ENCODE measurements at regions not wholly inside any gene's neighbourhood (a gene's known extent, or its start where the extent isn't known, plus 50 kb on each side); places are given as distances from the start of the nearest gene placed in this dataset.

DNA sequence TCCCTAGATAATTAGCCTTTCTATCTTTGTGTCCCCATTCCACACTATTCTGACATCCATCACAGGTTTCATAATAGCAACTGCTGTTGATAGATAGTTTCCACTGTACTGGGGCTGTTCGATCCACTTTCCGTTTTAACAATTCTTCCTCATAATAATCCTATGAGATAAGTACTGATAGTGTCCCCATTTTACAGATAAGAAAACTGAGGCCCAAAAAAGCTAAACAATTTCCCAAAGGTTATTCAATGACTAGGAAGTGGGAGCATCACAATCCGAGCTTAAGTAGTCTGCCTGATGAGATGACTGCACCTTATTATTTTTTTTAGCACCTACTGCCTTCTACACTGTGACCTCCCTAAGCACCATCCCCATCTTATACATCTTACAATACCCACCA lies 569.2 kb downstream of the STK39 start:
- no peaks in the 10 kb centered on the region for H3K27me3 ChIP-seq (ENCODE audit: insufficient read depth)
- no peaks in the 10 kb centered on the region for H3K9me2 ChIP-seq
- no peaks in the 10 kb centered on the region for H3K9me3 ChIP-seq
- ChIA-PET CTCF (no interaction called here), POLR2A (no interaction called here)
- DNase-seq = no peak
- TF ChIP-seq EZH2phosphoT487 (IDR thresholded peaks at IDR 0.05; ENCODE audit: borderline replicate concordance, low read depth) = no peak
- TF ChIP-seq, protein P1, sequence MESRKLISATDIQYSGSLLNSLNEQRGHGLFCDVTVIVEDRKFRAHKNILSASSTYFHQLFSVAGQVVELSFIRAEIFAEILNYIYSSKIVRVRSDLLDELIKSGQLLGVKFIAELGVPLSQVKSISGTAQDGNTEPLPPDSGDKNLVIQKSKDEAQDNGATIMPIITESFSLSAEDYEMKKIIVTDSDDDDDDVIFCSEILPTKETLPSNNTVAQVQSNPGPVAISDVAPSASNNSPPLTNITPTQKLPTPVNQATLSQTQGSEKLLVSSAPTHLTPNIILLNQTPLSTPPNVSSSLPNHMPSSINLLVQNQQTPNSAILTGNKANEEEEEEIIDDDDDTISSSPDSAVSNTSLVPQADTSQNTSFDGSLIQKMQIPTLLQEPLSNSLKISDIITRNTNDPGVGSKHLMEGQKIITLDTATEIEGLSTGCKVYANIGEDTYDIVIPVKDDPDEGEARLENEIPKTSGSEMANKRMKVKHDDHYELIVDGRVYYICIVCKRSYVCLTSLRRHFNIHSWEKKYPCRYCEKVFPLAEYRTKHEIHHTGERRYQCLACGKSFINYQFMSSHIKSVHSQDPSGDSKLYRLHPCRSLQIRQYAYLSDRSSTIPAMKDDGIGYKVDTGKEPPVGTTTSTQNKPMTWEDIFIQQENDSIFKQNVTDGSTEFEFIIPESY (IDR thresholded peaks at IDR 0.05; ENCODE audit: borderline replicate concordance, low read depth) = no peak
- TF ChIP-seq CHD2 (IDR thresholded peaks at IDR 0.05; ENCODE audit: low read length, partially characterized antibody) = no peak
- no peak for TF ChIP-seq RAD21 (IDR thresholded peaks at IDR 0.05; ENCODE audit: low read length)
- TF ChIP-seq TEAD4 (IDR thresholded peaks at IDR 0.05; ENCODE audit: borderline replicate concordance, insufficient read depth) = no peak
- no peak for TF ChIP-seq FOSL2 (IDR thresholded peaks at IDR 0.05; ENCODE audit: borderline replicate concordance, low read depth)
- TF ChIP-seq RFX5 (IDR thresholded peaks at IDR 0.05; ENCODE audit: low read length) = no peak
- no peak for TF ChIP-seq MXI1 (IDR thresholded peaks at IDR 0.05; ENCODE audit: low read depth, low read length)
- no peaks in the 10 kb centered on the region for H3K36me3 ChIP-seq (replicated peaks in 1 of 2; ENCODE audit: control insufficient read depth in 1 of 2, insufficient read depth in 2 of 2, low read length in 1 of 2)
- no peaks in the 10 kb centered on the region for H3K79me2 ChIP-seq (ENCODE audit: insufficient read depth)
- 87% methylated on average over 3 of the region's 3 CpGs for whole genome bisulfite sequencing (ENCODE audit: low lambda C conversion rate)
- H3K4me1 ChIP-seq (ENCODE audit: control insufficient read depth in 1 of 2, insufficient read depth in 2 of 2, low read depth in 1 of 2, low read length in 1 of 2) = peaks cover 0 to 13% of the 10 kb centered on the region in 2 experiments; a peak in 2 of 4 replicates
- no peak overlapping the region for H2AFZ ChIP-seq (ENCODE audit: low read depth)
- no peak overlapping the region for H3K4me3 ChIP-seq (ENCODE audit: low read depth in 2 of 2, low read length in 1 of 2)
- H3K4me2 ChIP-seq = no peak overlapping the region
- H4K20me1 ChIP-seq (ENCODE audit: insufficient read depth) = no peaks in the 10 kb centered on the region
- no peak overlapping the region for H3K27ac ChIP-seq (ENCODE audit: low read depth in 2 of 2, low read length in 1 of 2)
- H3F3A ChIP-seq (replicated peaks; ENCODE audit: insufficient read depth) = no peaks in the 10 kb centered on the region
- no peak overlapping the region for H3K9ac ChIP-seq

DNA sequence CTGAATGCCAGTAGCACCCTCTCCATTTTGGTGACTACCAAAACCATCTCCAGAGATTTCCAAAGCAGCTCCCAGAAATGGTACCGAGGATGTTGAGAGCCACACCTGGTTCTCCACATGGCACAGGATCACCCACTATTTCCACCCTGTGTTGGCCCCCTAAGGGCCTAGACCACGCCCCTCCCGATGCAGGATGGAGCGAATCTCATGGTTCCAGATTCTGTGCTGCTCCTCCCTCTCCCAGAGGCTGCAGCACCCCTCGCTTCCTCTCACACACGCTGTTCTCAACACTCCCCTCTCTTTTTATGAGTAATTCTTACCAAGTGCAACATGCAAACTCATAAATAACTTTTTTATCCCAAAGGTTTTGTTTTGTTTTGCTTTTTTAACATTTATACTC lies 571.5 kb downstream of the STK39 start:
- DNase-seq = no peak
- CTCF ChIA-PET = interaction anchor here (1.0 kb wide), 1 partner anchor 15 kb away, joined by 3 read pairs; no protein-coding TSS in a partner anchor
- Histone ChIP-seq H3K9me2 (no peaks in the 10 kb centered on the region), H3K4me1 (ENCODE audit: control insufficient read depth in 1 of 2, insufficient read depth in 2 of 2, low read depth in 1 of 2, low read length in 1 of 2) (peaks cover 0 to 1% of the 10 kb centered on the region in 2 experiments; a peak in 2 of 4 replicates), H3K9ac (no peak overlapping the region), H3K27ac (ENCODE audit: low read depth in 2 of 2, low read length in 1 of 2) (no peak overlapping the region), H3F3A (replicated peaks; ENCODE audit: insufficient read depth) (no peaks in the 10 kb centered on the region), H3K36me3 (replicated peaks in 1 of 2; ENCODE audit: control insufficient read depth in 1 of 2, insufficient read depth in 2 of 2, low read length in 1 of 2) (no peaks in the 10 kb centered on the region), H2AFZ (ENCODE audit: low read depth) (no peak overlapping the region), H3K27me3 (ENCODE audit: insufficient read depth) (no peaks in the 10 kb centered on the region), H3K4me3 (ENCODE audit: low read depth in 2 of 2, low read length in 1 of 2) (no peak overlapping the region), H3K4me2 (no peak overlapping the region), H3K9me3 (peaks cover 5% of the 10 kb centered on the region; the same call in 1 of the 2 replicates), H4K20me1 (ENCODE audit: insufficient read depth) (no peaks in the 10 kb centered on the region), H3K79me2 (ENCODE audit: insufficient read depth) (no peaks in the 10 kb centered on the region)
- WGBS (ENCODE audit: low lambda C conversion rate) = 70% methylated on average over 6 of the region's 6 CpGs
- POLR2A ChIA-PET = no interaction called here
- no peak for TF ChIP-seq RAD21 (IDR thresholded peaks at IDR 0.05; ENCODE audit: low read length)
- TF ChIP-seq EP300 (IDR thresholded peaks at IDR 0.05; ENCODE audit: borderline replicate concordance in 1 of 2, low read depth in 1 of 2, low read length in 1 of 2) = no peak
- TF ChIP-seq CHD2 (IDR thresholded peaks at IDR 0.05; ENCODE audit: low read length, partially characterized antibody) = no peak
- TF ChIP-seq, protein P1 (IDR thresholded peaks at IDR 0.05; ENCODE audit: borderline replicate concordance, low read depth) = no peak
- TF ChIP-seq FOSL2 (IDR thresholded peaks at IDR 0.05; ENCODE audit: borderline replicate concordance, low read depth) = no peak
- TF ChIP-seq TCF12 (IDR thresholded peaks at IDR 0.05) = no peak
- TF ChIP-seq, protein P2, sequence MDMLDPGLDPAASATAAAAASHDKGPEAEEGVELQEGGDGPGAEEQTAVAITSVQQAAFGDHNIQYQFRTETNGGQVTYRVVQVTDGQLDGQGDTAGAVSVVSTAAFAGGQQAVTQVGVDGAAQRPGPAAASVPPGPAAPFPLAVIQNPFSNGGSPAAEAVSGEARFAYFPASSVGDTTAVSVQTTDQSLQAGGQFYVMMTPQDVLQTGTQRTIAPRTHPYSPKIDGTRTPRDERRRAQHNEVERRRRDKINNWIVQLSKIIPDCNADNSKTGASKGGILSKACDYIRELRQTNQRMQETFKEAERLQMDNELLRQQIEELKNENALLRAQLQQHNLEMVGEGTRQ (IDR thresholded peaks at IDR 0.05; ENCODE audit: borderline replicate concordance, low read depth, low read length) = no peak
- no peak for TF ChIP-seq YY1 (IDR thresholded peaks at IDR 0.05; ENCODE audit: low read depth)
- TF ChIP-seq NRF1 (IDR thresholded peaks at IDR 0.05; ENCODE audit: low read depth, low read length) = no peak
- TF ChIP-seq FOXM1 (IDR thresholded peaks at IDR 0.05; ENCODE audit: low read depth) = no peak
- no peak for TF ChIP-seq JUND (IDR thresholded peaks at IDR 0.05)
- TF ChIP-seq RFX5 (IDR thresholded peaks at IDR 0.05; ENCODE audit: low read length) = no peak
- no peak for TF ChIP-seq ELF1 (IDR thresholded peaks at IDR 0.05)
- TF ChIP-seq, protein P3, sequence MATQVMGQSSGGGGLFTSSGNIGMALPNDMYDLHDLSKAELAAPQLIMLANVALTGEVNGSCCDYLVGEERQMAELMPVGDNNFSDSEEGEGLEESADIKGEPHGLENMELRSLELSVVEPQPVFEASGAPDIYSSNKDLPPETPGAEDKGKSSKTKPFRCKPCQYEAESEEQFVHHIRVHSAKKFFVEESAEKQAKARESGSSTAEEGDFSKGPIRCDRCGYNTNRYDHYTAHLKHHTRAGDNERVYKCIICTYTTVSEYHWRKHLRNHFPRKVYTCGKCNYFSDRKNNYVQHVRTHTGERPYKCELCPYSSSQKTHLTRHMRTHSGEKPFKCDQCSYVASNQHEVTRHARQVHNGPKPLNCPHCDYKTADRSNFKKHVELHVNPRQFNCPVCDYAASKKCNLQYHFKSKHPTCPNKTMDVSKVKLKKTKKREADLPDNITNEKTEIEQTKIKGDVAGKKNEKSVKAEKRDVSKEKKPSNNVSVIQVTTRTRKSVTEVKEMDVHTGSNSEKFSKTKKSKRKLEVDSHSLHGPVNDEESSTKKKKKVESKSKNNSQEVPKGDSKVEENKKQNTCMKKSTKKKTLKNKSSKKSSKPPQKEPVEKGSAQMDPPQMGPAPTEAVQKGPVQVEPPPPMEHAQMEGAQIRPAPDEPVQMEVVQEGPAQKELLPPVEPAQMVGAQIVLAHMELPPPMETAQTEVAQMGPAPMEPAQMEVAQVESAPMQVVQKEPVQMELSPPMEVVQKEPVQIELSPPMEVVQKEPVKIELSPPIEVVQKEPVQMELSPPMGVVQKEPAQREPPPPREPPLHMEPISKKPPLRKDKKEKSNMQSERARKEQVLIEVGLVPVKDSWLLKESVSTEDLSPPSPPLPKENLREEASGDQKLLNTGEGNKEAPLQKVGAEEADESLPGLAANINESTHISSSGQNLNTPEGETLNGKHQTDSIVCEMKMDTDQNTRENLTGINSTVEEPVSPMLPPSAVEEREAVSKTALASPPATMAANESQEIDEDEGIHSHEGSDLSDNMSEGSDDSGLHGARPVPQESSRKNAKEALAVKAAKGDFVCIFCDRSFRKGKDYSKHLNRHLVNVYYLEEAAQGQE (IDR thresholded peaks at IDR 0.05; ENCODE audit: low read depth, low read length) = no peak
- TF ChIP-seq RCOR1 (IDR thresholded peaks at IDR 0.05; ENCODE audit: low read length) = no peak
- TF ChIP-seq NFIC (IDR thresholded peaks at IDR 0.05; ENCODE audit: borderline replicate concordance) = no peak

Data from SK-N-SH (cell line).